Fibroblast of skin of back (primary cell): ENCODE measurements at regions not wholly inside any gene's neighbourhood (a gene's known extent, or its start where the extent isn't known, plus 50 kb on each side); places are given as distances from the start of the nearest gene placed in this dataset.
"Not testable (repeated sequence)": the region's sequence is repeated elsewhere in the genome, so short reads cannot be mapped to it uniquely, and the experiment has no call there.

Source experiments
- DNase-seq: peaks from one replicate; pipeline ENCODE4 v3.0.0-alpha.2; 2013

DNA sequence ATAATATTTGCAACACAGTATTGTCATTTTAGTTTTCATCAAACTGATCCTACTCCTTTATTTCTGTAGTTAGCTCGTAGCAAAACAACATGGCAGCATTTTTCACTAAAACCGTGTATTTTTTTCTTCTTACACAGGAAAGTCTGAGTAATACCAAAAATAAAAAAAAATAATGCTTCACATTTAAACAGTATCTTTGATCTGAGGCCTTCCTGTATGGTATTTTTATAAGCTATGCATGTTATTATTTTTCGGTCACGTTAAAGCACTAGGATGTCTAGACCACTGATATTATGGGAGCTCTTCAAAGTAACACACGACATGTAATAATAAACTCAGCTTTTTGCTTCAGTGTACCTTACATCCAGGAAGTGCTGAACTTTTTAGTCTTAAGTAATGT, 94.1 kb upstream of the SRD5A3 start:
- no peak for DNase-seq

DNA sequence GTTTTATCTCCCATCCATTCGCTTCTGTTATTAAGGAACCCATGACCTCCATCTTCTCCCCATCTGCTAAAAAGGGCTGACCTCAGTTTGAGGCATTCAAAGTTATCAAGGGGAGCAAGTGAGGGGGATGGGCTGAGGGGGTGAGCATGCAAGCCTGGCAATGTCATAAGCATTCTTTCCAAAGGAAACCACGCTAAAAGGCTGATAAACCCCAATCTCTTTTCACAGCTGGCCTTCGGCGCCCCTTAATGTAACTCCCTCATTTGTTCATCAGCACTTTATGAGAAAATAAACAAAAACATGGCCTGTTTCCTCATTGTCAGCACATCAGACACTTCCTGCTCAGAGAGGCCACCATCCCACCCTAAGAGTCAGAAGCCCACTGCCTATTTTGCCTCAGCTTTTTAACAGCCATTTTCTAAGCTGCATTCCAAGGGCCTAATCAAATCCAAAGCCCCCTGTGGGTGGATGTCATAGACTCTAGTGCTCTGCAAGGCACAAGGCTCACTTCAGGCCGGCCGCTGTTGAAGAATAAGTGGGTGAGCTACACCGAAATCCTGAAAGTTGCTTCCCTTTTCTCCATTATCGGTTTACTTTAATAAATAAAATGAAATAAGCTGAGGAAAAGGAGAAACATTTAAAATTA, 92.0 kb upstream of the SRD5A3 start:
- no peak for DNase-seq

DNA sequence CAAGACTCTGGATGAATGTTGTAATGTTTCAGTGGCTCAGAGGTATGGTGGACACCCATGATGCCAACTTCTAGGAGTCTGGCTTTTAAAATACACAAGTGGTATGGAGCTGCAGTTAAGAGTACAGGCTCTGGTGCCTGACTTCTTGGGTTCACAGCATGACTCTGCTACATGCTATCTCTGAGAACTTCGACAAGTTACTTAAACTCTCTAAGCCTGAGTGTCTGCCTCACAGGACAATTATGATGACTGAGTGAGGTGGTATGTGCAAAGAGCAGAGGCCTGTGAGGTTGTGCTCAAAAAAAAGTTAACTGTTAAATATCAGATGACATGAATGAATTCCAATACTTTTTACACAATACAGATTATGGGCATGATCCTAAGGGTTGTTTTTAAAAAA, 90.9 kb upstream of the SRD5A3 start:
- peak; percentile 93 for DNase-seq

DNA sequence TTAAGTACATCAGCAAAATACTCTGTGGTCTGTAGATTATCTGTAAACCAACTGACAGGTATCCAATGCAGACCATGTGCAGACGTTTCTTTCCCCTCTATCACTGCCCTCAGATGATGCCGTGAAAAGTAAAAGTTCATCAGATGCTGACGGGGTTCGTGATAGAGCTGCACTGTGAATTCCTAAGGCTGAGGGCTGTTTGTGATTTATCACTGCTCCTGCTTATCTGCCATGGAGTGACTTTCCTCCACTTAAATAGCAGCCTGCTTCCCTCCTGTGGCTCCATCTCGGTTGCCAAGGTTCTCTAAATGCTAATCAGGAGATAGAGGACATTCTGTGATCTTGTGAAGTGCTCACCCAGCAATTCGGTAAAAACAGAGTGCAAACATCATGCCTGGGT, 89.3 kb upstream of the SRD5A3 start:
- DNase-seq: no peak

DNA sequence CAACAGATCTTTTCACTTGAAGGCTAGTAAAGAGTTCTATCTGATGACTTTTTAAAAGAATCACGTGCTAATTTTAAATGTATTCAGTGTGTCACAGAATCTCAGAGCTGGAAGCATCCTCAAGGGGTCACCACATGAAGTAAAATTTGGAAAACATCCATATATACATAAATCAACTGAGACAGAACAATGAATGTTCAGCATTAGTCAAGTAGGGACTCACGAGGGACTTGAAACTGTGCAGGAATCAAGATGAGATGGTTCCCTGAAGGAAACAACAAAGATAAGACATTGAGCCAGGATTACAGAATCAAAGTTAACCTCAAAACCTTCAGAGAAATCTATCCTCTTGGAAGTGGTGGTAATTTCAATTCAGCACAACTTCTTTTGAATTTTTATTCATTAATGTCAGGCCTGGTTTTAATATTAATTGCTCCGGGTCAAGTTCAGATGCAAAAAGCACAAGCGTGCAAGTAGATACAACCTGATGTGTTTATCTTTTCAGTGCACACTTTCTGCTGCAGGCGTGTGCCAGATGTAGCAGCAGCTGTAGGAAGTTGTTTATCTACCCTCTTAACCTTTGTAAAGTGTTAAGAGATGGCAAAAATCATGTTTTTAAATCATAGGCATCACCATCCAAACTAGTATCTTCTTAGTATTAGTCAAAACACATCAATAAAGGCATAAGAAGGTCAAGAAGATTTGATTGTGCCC, 87.7 kb upstream of the SRD5A3 start:
- DNase-seq: peak; percentile 37

DNA sequence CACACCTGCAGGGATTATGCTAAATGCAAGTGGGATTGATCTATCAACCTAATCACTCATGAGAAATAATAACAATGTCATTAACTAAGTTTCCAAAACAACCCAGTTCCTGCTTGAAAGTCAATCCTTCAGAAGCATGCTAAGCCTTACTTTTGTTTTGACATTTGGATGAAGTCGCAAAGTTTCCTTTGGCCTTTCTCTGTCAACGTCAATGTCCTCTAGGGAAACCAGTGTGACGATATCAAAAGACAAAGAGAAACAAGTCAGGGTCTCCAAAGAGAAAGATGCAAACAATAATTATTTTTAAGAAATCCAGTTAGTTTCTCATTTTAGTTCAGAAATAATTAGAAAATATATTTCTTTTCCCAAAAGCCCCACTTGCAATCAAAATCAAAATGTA, 86.7 kb upstream of the SRD5A3 start:
- DNase-seq: no peak

DNA sequence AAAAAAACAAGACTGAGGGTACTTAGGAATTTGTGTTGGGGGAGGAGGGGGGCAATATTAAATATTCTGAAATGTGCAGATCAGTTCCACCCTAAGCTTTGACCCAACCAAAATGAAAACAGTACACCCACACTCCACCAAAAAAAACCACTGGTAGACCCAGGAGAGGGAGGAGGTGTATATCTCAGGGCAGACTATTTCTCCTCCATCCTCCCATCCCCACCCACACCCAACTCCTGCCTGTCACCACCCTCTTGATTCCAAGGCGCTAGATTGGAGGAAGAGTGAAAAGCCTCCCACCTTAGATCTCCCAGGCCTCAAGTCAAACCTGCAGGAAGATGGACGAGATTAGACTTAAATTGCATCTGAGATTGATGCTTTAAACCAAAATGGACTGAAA, 76.6 kb upstream of the SRD5A3 start:
- no peak for DNase-seq

DNA sequence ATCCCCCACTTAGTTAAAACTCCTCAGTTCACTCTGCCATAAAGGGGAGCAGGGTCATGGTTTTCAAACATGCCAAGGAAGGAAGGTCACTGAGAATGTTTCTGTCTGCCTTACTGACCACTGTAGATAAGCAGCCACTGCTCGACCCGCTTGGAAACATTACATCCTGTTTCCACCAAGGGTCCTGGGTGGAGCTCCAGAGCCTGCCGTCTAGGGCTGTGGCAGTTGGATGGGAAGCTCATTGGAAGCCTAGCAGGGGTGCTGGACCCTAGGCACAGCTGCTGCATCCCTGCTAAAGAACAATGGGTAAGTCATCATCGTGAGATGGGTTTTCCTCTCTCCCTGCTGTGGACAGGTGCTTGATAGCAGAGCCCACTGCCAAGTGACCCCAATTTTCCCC, 76.0 kb upstream of the SRD5A3 start:
- DNase-seq: no peak

DNA sequence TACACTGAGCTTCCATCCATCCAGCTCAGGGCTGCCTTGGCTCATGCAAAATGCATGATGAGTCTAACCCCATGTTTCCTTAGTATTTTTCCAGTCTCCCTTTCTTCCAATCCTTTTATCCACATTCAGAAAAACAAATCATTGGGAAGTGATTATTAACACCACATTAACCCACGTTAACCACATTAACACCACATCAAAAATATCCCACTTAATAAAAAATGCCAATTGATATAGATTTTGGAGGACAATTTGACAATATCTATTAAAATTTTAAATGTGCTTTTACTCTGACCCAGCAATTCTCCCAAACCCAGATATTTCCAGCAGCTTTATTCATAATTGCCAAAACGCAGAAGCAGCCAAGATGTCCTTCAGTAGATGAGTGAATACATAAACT, 75.6 kb upstream of the SRD5A3 start:
- DNase-seq: no peak

DNA sequence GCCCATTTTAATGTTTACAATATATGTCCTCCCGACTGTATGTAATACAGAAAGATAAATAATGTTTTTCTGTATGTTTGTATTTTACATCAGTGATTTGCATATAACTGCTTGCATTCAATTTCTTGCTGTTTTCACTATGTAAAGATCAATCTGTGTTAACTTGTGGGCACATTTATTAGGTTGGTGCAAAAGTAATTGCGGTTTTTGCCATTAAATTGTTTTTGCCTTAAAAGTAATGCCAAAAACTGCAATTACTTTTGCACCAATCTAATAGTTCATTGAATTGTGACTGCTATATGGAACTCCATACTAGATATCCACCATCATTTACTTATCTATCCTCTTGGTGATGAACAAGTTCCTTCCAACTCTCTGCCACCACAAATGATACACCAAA, 73.9 kb upstream of the SRD5A3 start:
- no peak for DNase-seq

DNA sequence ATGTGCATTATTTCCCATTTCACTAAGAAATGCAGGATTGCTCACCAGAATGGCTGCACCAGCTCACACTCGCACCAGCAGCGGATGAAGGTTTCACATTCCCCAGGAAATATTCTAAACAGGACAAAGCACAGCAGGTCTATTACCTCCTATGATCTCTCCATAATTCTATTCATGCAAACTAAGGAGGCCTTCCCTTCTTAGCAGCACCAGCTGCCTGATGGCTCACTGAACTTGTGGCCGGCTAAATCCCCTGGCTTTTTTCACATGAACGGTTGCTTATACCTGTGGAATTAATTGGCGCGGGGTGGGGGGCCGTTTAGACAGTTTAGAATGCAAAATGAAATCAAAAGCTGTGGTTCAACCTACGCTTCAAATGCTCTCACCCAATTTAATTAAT, 73.5 kb upstream of the SRD5A3 start:
- DNase-seq: no peak

DNA sequence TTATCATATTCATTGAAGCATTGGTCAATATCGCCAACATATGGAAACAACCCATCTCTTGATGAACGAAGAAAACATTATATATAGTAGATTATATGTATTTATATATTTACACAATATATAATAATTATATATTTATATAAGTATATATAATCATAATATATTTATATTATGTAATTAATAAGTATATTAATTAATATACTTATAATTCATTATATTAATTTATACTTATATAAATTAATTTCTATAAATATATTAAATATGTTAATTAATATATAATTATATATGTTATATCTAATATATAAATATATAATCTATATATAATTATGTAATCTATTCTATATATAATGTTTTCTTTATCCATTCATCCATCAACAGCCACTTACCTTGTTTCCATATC, 69.0 kb upstream of the SRD5A3 start:
- DNase-seq: no peak

DNA sequence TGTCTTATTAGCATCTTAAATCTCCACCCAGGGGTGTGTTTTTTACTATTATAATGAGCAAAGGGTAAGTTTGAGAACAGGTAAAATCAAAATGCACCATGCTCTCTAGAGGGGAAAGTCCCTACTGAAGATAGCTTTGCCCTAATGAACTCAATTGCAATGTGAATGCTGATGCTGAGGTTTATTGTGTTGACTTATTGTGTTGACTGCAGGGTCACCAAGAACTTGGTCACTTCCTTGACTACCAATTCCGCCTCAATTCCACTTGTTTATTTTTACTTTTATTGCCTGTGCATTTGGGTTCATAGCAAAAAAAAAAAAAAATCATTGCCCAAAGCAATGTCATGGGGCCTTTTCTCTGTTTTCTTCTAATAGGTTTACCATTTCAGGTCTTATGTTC, 67.7 kb upstream of the SRD5A3 start:
- no peak for DNase-seq

DNA sequence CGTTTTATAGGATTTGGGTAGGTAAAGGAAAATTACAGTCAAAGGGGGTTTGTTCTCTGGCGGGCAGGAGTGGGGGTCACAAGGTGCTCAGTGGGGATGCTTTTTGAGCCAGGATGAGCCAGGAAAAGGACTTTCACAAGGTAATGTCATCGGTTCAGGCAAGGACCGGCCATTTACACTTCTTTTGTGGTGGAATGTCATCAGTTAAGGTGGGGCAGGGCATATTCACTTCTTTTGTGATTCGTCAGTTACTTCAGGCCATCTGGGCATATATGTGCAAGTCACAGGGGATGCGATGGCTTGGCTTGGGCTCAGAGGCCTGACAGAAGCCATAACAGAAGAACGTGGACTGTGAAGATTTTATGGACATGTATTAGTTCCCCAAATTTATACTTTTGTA, 65.6 kb upstream of the SRD5A3 start:
- not testable (repeated sequence) for DNase-seq

DNA sequence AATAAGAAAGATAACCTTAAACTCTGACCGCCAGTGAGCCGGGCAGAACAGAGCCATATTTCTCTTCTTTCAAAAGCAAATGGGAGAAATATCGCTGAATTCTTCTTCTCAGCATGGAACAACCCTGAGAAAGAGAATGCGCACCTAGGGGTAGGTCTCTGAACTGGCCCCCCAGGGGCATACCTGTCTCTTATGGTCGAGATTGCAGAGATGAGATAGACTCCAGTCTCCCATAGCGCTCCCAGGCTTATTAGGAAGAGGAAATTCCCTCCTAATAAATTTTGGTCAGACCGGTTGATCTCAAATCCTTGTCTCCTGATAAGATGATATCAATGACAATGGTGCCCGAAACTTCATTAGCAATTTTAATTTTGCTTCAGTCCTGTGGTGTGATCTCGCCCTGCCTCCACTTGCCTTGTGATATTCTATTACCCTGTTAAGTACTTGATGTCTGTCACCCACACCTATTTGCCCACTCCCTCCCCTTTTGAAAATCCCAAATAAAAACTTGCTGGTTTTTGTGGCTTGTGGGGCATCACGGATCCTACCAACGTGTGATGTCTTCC, 64.8 kb upstream of the SRD5A3 start:
- DNase-seq: not testable (repeated sequence)

DNA sequence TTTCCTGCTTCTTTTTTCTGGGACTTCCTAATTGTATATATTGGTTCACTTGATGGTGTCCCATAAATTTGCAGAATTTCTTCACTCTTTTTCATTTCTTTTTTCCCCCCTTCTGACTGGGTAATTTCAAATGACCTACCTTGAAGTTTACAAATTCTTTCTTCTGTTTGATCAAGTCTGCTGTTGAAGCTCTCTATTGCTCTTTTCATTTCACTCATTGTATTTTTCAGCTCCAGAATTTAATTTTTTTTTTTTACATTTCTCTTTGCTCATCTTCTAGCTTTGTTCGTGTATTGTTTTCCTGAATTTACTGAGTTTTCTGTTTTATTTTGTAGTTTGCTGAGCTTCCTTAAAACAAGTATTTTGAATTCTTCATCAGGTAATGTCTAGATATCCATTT, 61.7 kb upstream of the SRD5A3 start:
- no peak for DNase-seq

DNA sequence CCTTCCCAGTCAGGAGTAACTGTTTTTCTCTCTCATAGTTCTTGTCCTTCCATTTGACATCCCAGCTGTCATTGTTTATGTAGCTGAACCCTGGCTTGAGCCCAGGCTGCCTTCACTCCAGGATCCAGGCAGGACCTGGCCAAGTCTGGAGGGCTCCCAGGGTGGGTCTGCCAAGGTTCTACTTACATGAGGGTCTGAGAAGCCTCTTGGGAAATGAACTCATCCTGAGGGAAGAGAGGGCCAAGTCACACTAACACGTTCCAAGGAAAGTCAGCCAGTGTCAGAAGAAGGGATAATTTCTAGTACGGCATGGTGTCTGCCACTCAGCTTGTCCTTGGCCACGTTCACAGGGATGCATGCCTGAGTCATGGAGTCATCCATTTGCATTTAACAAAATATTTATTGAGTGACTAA, 54.8 kb upstream of the SRD5A3 start:
- DNase-seq: peak; percentile 74

DNA sequence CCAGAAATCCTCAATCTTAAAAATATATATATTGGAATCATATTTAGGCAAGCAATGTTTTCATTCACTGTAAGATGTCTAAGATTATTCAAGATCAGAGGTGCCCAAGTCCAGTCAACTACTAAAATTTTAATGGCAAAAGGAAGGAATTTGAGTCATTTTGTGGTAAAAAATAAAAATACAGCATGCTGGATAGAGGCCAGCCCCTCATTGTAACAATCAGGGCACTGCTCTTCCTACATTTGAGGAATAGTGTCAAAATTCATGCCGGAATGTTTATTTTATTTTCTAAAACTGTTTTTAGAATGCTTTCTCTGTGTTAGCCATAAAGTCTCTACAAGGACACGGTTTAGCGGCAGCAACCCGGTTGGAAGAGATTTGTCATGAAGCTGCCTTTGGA, 49.9 kb upstream of the SRD5A3 start:
- DNase-seq: peak; percentile 54
